ENCODE measurements at regions not wholly inside any gene's neighbourhood (a gene's known extent, or its start where the extent isn't known, plus 50 kb on each side); places are given as distances from the start of the nearest gene placed in this dataset.

GRCh38 chr14:106844608-106845285 lies 1318.4 kb downstream of the TMEM121 start (continued):
- TF ChIP-seq E2F2 (CRISPR knock-in tag; IDR thresholded peaks at IDR 0.05; ENCODE audit: borderline replicate concordance), result no peak
- TF ChIP-seq STAT6 (CRISPR knock-in tag; IDR thresholded peaks at IDR 0.05; ENCODE audit: borderline replicate concordance), result no peak
- no peak for TF ChIP-seq ATF6 (CRISPR knock-in tag; conservative IDR thresholded peaks at IDR 0.05)
- TF ChIP-seq CAMTA2 (CRISPR knock-in tag; IDR thresholded peaks at IDR 0.05; ENCODE audit: borderline replicate concordance), result no peak
- TF ChIP-seq FIP1L1 (IDR thresholded peaks at IDR 0.05; ENCODE audit: borderline replicate concordance, insufficient read depth, low read depth, low read length), result no peak; the same call in 1 of the 2 replicates
- no peak for TF ChIP-seq IRF1 (CRISPR knock-in tag; IDR thresholded peaks at IDR 0.05; ENCODE audit: low read depth)
- no peak; the same call in 1 of the 2 replicates for TF ChIP-seq ZNF574 (CRISPR knock-in tag; IDR thresholded peaks at IDR 0.05)
- TF ChIP-seq PTBP1 (IDR thresholded peaks at IDR 0.05; ENCODE audit: low read depth, low read length, poor library complexity, severe bottlenecking), result no peak
- TF ChIP-seq ZNF235 (CRISPR knock-in tag; IDR thresholded peaks at IDR 0.05; ENCODE audit: borderline replicate concordance), result peak; percentile 9; the same call in 1 of the 2 replicates
- TF ChIP-seq NFYC (CRISPR knock-in tag; IDR thresholded peaks at IDR 0.05), result no peak
- TF ChIP-seq RAD21 (CRISPR knock-in tag; IDR thresholded peaks at IDR 0.05), result no peak
- TF ChIP-seq ZIK1 (CRISPR knock-in tag; IDR thresholded peaks at IDR 0.05; ENCODE audit: borderline replicate concordance, low read depth), result no peak
- no peak for TF ChIP-seq ISX (CRISPR knock-in tag; conservative IDR thresholded peaks at IDR 0.05)
- no peak for TF ChIP-seq ZNF703 (CRISPR knock-in tag; IDR thresholded peaks at IDR 0.05; ENCODE audit: borderline replicate concordance)
- no peak for TF ChIP-seq PRDM4 (CRISPR knock-in tag; IDR thresholded peaks at IDR 0.05; ENCODE audit: borderline replicate concordance)
- no peak for TF ChIP-seq TBL1XR1 (IDR thresholded peaks at IDR 0.05; ENCODE audit: borderline replicate concordance, low read length, partially characterized antibody)

All from HepG2 (cell line).